ENCODE measurements at regions not wholly inside any gene's neighbourhood (a gene's known extent, or its start where the extent isn't known, plus 50 kb on each side); places are given as distances from the start of the nearest gene placed in this dataset.

GRCh38 chr1:177825276-177825901 lies 144.5 kb downstream of the SEC16B start:
- H3K36me3 Mint-ChIP-seq (ENCODE audit: low read depth), result no peaks in the 10 kb centered on the region
- no peaks in the 10 kb centered on the region for H3K9me3 Mint-ChIP-seq
- no peak overlapping the region for H3K4me3 Mint-ChIP-seq
- CTCF ChIA-PET, result no interaction called here
- H3K4me1 Mint-ChIP-seq, result no peaks in the 10 kb centered on the region
- H3K27me3 Mint-ChIP-seq, result peaks cover 5% of the 10 kb centered on the region
- POLR2A ChIA-PET, result no interaction called here
- no peak for DNase-seq
- no peak for TF ChIP-seq CTCF (IDR thresholded peaks at IDR 0.05)
- no peak for ATAC-seq (ENCODE audit: low read depth)
- no peak overlapping the region for H3K27ac Mint-ChIP-seq
- intact Hi-C loops (cut with micrococcal nuclease), result no loop called here

GRCh38 chr1:177824508-177824982 lies 145.3 kb downstream of the SEC16B start:
- no peak overlapping the region for H3K27ac Mint-ChIP-seq
- H3K27me3 Mint-ChIP-seq, result peaks cover 5% of the 10 kb centered on the region
- intact Hi-C loops (cut with micrococcal nuclease), result no loop called here
- no peaks in the 10 kb centered on the region for H3K4me1 Mint-ChIP-seq
- ChIA-PET CTCF (no interaction called here), POLR2A (no interaction called here)
- TF ChIP-seq CTCF (IDR thresholded peaks at IDR 0.05), result no peak
- H3K9me3 Mint-ChIP-seq, result no peaks in the 10 kb centered on the region
- DNase-seq, result no peak
- no peaks in the 10 kb centered on the region for H3K36me3 Mint-ChIP-seq (ENCODE audit: low read depth)
- H3K4me3 Mint-ChIP-seq, result no peak overlapping the region
- ATAC-seq (ENCODE audit: low read depth), result no peak

- H3K4me1 Mint-ChIP-seq, result no peaks in the 10 kb centered on the region
- H3K27ac Mint-ChIP-seq, result no peak overlapping the region
- ChIA-PET CTCF (no interaction called here), POLR2A (no interaction called here)
- peaks cover 6% of the 10 kb centered on the region for H3K9me3 Mint-ChIP-seq
- H3K27me3 Mint-ChIP-seq, result peaks cover 5% of the 10 kb centered on the region
- TF ChIP-seq CTCF (IDR thresholded peaks at IDR 0.05), result no peak
- intact Hi-C loops (cut with micrococcal nuclease), result no loop called here
- H3K4me3 Mint-ChIP-seq, result no peak overlapping the region
- no peaks in the 10 kb centered on the region for H3K36me3 Mint-ChIP-seq (ENCODE audit: low read depth)
- ATAC-seq (ENCODE audit: low read depth), result no peak
- DNase-seq, result no peak
Measured at GRCh38 chr1:177820213-177820612, 149.6 kb downstream of the SEC16B start.

- Mint-ChIP-seq H3K4me3 (no peak overlapping the region), H3K27ac (no peak overlapping the region), H3K27me3 (peaks cover 5% of the 10 kb centered on the region), H3K9me3 (peaks cover 6% of the 10 kb centered on the region), H3K36me3 (ENCODE audit: low read depth) (no peaks in the 10 kb centered on the region), H3K4me1 (no peaks in the 10 kb centered on the region)
- ChIA-PET CTCF (no interaction called here), POLR2A (no interaction called here)
- no peak for DNase-seq
- intact Hi-C loops (cut with micrococcal nuclease), result no loop called here
- ATAC-seq (ENCODE audit: low read depth), result no peak
- no peak for TF ChIP-seq CTCF (IDR thresholded peaks at IDR 0.05)
Measured at GRCh38 chr1:177817937-177818875, 151.7 kb downstream of the SEC16B start.

- ChIA-PET POLR2A (no interaction called here), CTCF (no interaction called here)
- no peak overlapping the region for H3K4me3 Mint-ChIP-seq
- H3K27me3 Mint-ChIP-seq, result no peaks in the 10 kb centered on the region
- no peak overlapping the region for H3K27ac Mint-ChIP-seq
- H3K9me3 Mint-ChIP-seq, result peaks cover 8% of the 10 kb centered on the region
- DNase-seq (no peak), ATAC-seq (ENCODE audit: low read depth) (no peak)
- intact Hi-C loops (cut with micrococcal nuclease), result no loop called here
- TF ChIP-seq CTCF (IDR thresholded peaks at IDR 0.05), result no peak
- no peaks in the 10 kb centered on the region for H3K4me1 Mint-ChIP-seq
- no peaks in the 10 kb centered on the region for H3K36me3 Mint-ChIP-seq (ENCODE audit: low read depth)
Measured at GRCh38 chr1:177812650-177813049, 157.2 kb downstream of the SEC16B start.
